ENCODE measurements at regions not wholly inside any gene's neighbourhood (a gene's known extent, or its start where the extent isn't known, plus 50 kb on each side); places are given as distances from the start of the nearest gene placed in this dataset.

- Histone ChIP-seq H2AFZ (ENCODE audit: low read length) (no peak overlapping the region), H4K20me1 (ENCODE audit: low read length) (no peaks in the 10 kb centered on the region), H3K4me2 (ENCODE audit: low read length) (no peak overlapping the region), H3K4me1 (ENCODE audit: insufficient read depth, low read length) (no peaks in the 10 kb centered on the region), H3K9me3 (ENCODE audit: low read length) (no peaks in the 10 kb centered on the region), H3K79me2 (ENCODE audit: low read length) (no peaks in the 10 kb centered on the region), H3F3A (ENCODE audit: low read length, unreplicated experiment) (no peaks in the 10 kb centered on the region), H3K9me2 (replicated peaks; ENCODE audit: low read length) (no peaks in the 10 kb centered on the region), H3K9ac (ENCODE audit: low read length) (no peak overlapping the region), H3K36me3 (ENCODE audit: low read depth, low read length) (no peaks in the 10 kb centered on the region), H3K27ac (ENCODE audit: low read length) (no peak overlapping the region), H3K27me3 (ENCODE audit: low read length) (peaks cover 44% of the 10 kb centered on the region), H3K4me3 (ENCODE audit: low read length) (no peak overlapping the region)
- CTCF ChIA-PET: interaction anchor here (0.6 kb wide), 1 partner anchor 62 kb away, joined by 7 read pairs; no protein-coding TSS in a partner anchor
- BruUV-seq (replicated peaks): no TSS peak
- DNase-seq (no peak), ATAC-seq (no peak; the same call in 1 of the 2 replicates)
- intact Hi-C loops (cut with micrococcal nuclease): no loop called here
- TF ChIP-seq CTCF (conservative IDR thresholded peaks at IDR 0.05; ENCODE audit: low read depth, low read length) (no peak), EZH2phosphoT487 (IDR thresholded peaks at IDR 0.05; ENCODE audit: borderline replicate concordance, low read length) (no peak), EZH2 (IDR thresholded peaks at IDR 0.05; ENCODE audit: low read length, unreplicated experiment) (no peak)
- POLR2A ChIA-PET (ENCODE audit: unreplicated experiment): no interaction called here
Measured at GRCh38 chr13:24982333-24982999, 113.5 kb upstream of the PABPC3 start.

- ATAC-seq: no peak
- ChIA-PET POLR2A (ENCODE audit: unreplicated experiment) (no interaction called here), CTCF (no interaction called here)
- intact Hi-C loops (cut with micrococcal nuclease): no loop called here
- no peak overlapping the region for H3K27ac ChIP-seq (ENCODE audit: low read length)
- DNase-seq: no peak
- H3K9me3 ChIP-seq (ENCODE audit: low read length): no peaks in the 10 kb centered on the region
- TF ChIP-seq EZH2 (IDR thresholded peaks at IDR 0.05; ENCODE audit: low read length, unreplicated experiment) (no peak), CTCF (conservative IDR thresholded peaks at IDR 0.05; ENCODE audit: low read depth, low read length) (no peak), EZH2phosphoT487 (IDR thresholded peaks at IDR 0.05; ENCODE audit: borderline replicate concordance, low read length) (no peak)
- peaks cover 50% of the 10 kb centered on the region for H3K27me3 ChIP-seq (ENCODE audit: low read length)
- no peak overlapping the region for H2AFZ ChIP-seq (ENCODE audit: low read length)
- H3K9ac ChIP-seq (ENCODE audit: low read length): no peak overlapping the region
- H3K36me3 ChIP-seq (ENCODE audit: low read depth, low read length): no peaks in the 10 kb centered on the region
- no peaks in the 10 kb centered on the region for H3K4me1 ChIP-seq (ENCODE audit: insufficient read depth, low read length)
- no peak overlapping the region for H3K4me2 ChIP-seq (ENCODE audit: low read length)
- H3K9me2 ChIP-seq (replicated peaks; ENCODE audit: low read length): no peaks in the 10 kb centered on the region
- no peaks in the 10 kb centered on the region for H4K20me1 ChIP-seq (ENCODE audit: low read length)
- no TSS peak for BruUV-seq (replicated peaks)
- H3K4me3 ChIP-seq (ENCODE audit: low read length): no peak overlapping the region
- no peaks in the 10 kb centered on the region for H3K79me2 ChIP-seq (ENCODE audit: low read length)
- H3F3A ChIP-seq (ENCODE audit: low read length, unreplicated experiment): no peaks in the 10 kb centered on the region
Measured at GRCh38 chr13:24983094-24983493, 112.8 kb upstream of the PABPC3 start.

GRCh38 chr13:24984134-24984533 lies 111.8 kb upstream of the PABPC3 start:
- Histone ChIP-seq H3K9me2 (replicated peaks; ENCODE audit: low read length) (no peaks in the 10 kb centered on the region), H3K4me1 (ENCODE audit: insufficient read depth, low read length) (no peaks in the 10 kb centered on the region), H3K27me3 (ENCODE audit: low read length) (peaks cover 59% of the 10 kb centered on the region), H3K36me3 (ENCODE audit: low read depth, low read length) (no peaks in the 10 kb centered on the region), H3K79me2 (ENCODE audit: low read length) (no peaks in the 10 kb centered on the region), H3K9me3 (ENCODE audit: low read length) (no peaks in the 10 kb centered on the region), H3K4me2 (ENCODE audit: low read length) (no peak overlapping the region), H3K4me3 (ENCODE audit: low read length) (no peak overlapping the region), H3K9ac (ENCODE audit: low read length) (no peak overlapping the region), H3F3A (ENCODE audit: low read length, unreplicated experiment) (no peaks in the 10 kb centered on the region), H2AFZ (ENCODE audit: low read length) (no peak overlapping the region), H4K20me1 (ENCODE audit: low read length) (no peaks in the 10 kb centered on the region), H3K27ac (ENCODE audit: low read length) (no peak overlapping the region)
- CTCF ChIA-PET: no interaction called here
- intact Hi-C loops (cut with micrococcal nuclease): no loop called here
- ATAC-seq (no peak), DNase-seq (no peak)
- TF ChIP-seq CTCF (conservative IDR thresholded peaks at IDR 0.05; ENCODE audit: low read depth, low read length) (no peak), EZH2phosphoT487 (IDR thresholded peaks at IDR 0.05; ENCODE audit: borderline replicate concordance, low read length) (no peak), EZH2 (IDR thresholded peaks at IDR 0.05; ENCODE audit: low read length, unreplicated experiment) (no peak)
- POLR2A ChIA-PET (ENCODE audit: unreplicated experiment): no interaction called here
- no TSS peak for BruUV-seq (replicated peaks)

All from PC-3 (cell line).